GM12878 (cell line): ENCODE measurements at regions not wholly inside any gene's neighbourhood (a gene's known extent, or its start where the extent isn't known, plus 50 kb on each side); places are given as distances from the start of the nearest gene placed in this dataset.

ENCODE experiments used
- ATAC-seq: fragments of 200-7000 bp; cut with Tn5 transposase; 3 replicates; pipeline ENCODE4 v1.9.1; 2020; ENCODE audit warnings: mild to moderate bottlenecking, moderate library complexity
- BruUV-seq: library from RNA; stranded (reverse); fragments of 400-500 nt; replicated peaks from 2 replicates; lab custom pipeline; 2021; lab: Mats Ljungman, UMichigan
- CTCF ChIA-PET: fragments of 300-600 bp; sonication (Branson Sonifier 250); formaldehyde crosslinking; extraction: SDS; loops from one replicate; lab custom pipeline; 2021; ENCODE audit warnings: inconsistent platforms; lab: Yijun Ruan, JAX
- POLR2A ChIA-PET: fragments of 350-600 bp; formaldehyde crosslinking; extraction: SDS; loops from one replicate; lab custom pipeline; 2021; ENCODE audit warnings: inconsistent platforms; lab: Charles Lee
- RAD21 ChIA-PET: fragments of 300-600 bp; sonication (Branson Sonifier 250); formaldehyde crosslinking; loops from one replicate; lab custom pipeline; 2023; ENCODE audit warnings: antibody characterized with exemption; ENCODE audit not compliant: unreplicated experiment; lab: Charles Lee
- SMC1A ChIA-PET: fragments of 300-600 bp; sonication (Branson Sonifier 250); formaldehyde crosslinking; loops from one replicate; lab custom pipeline; 2023; ENCODE audit not compliant: unreplicated experiment, uncharacterized antibody; lab: Charles Lee
- DNase-seq: peaks from one replicate; pipeline ENCODE4 v3.0.0-alpha.2; 2011; ENCODE audit warnings: low read depth, low spot score
- FAIRE-seq: peaks from 3 replicates; lab custom pipeline; 2011; peaks lifted over from hg19 to GRCh38; lab: Jason Lieb, UNC
- H2AFZ ChIP-seq: 2 replicates; pipeline ENCODE4 v1.6.0; 2011; ENCODE audit warnings: low read depth, low read length, control low read depth; ENCODE audit not compliant: control insufficient read depth
- H3K27ac ChIP-seq: 2 replicates; pipeline ENCODE4 v1.5.1; 2011; ENCODE audit warnings: control low read depth; ENCODE audit not compliant: control insufficient read depth, insufficient read depth
- H3K27me3 ChIP-seq, 2 experiments: replicated peaks in 1 of 2; 2 replicates each; pipeline versions ENCODE4 v1.6.0 to v1.6.1; 2011; ENCODE audit warnings: low read length in 1 of 2; ENCODE audit not compliant: control insufficient read depth in 2 of 2, insufficient read depth in 2 of 2
- H3K36me3 ChIP-seq, 2 experiments: 2 replicates each; pipeline ENCODE4 v1.5.1; 2011; ENCODE audit warnings: low read length in 1 of 2; ENCODE audit not compliant: control insufficient read depth in 2 of 2, insufficient read depth in 2 of 2
- H3K4me1 ChIP-seq: 2 replicates; pipeline ENCODE4 v1.6.1; 2011; ENCODE audit warnings: mild to moderate bottlenecking, low read length, moderate library complexity, mixed read lengths; ENCODE audit not compliant: control insufficient read depth, insufficient read depth
- H3K4me2 ChIP-seq: 2 replicates; pipeline ENCODE4 v1.6.0; 2011; ENCODE audit warnings: control low read depth; ENCODE audit not compliant: control insufficient read depth, insufficient read depth
- H3K4me3 ChIP-seq: fragments of 200-600 bp; sonication (generic); 2 replicates; pipeline ENCODE4 v1.5.1; 2016
- H3K79me2 ChIP-seq: 2 replicates; pipeline ENCODE4 v1.6.0; 2011; ENCODE audit warnings: low read length; ENCODE audit not compliant: control insufficient read depth, insufficient read depth
- H3K9ac ChIP-seq: 2 replicates; pipeline ENCODE4 v1.8.0; 2011; ENCODE audit warnings: low read length, control low read depth, mixed read lengths; ENCODE audit not compliant: control insufficient read depth, insufficient read depth
- H3K9me3 ChIP-seq: replicated peaks from 3 replicates; pipeline ENCODE4 v1.5.1; 2011; ENCODE audit warnings: mild to moderate bottlenecking, low read length; ENCODE audit not compliant: control insufficient read depth, insufficient read depth
- H4K20me1 ChIP-seq: 2 replicates; pipeline ENCODE4 v1.6.0; 2011; ENCODE audit not compliant: control insufficient read depth, insufficient read depth
- EP300 ChIP-seq, 2 experiments: fragments of 150-350 bp in 1 of 2; IDR thresholded peaks; 2 replicates each; pipeline ENCODE4 v1.6.1; 2011 to 2012; ENCODE audit warnings: low read depth in 2 of 2, low read length in 2 of 2, borderline replicate concordance in 1 of 2, improper control_type of control experiment in 1 of 2, inconsistent platforms in 1 of 2; ENCODE audit not compliant: control insufficient read depth in 1 of 2
- KAT2A ChIP-seq: conservative IDR thresholded peaks from 2 replicates; pipeline ENCODE4 v1.6.1; 2011; ENCODE audit warnings: low read depth, low read length; ENCODE audit not compliant: control insufficient read depth
- KLF5 ChIP-seq: fragments of 450-650 bp; IDR thresholded peaks from 2 replicates; pipeline ENCODE4 v1.6.1; 2014; ENCODE audit warnings: mild to moderate bottlenecking; ENCODE audit not compliant: partially characterized antibody
- MEF2B ChIP-seq: fragments of 450-650 bp; IDR thresholded peaks from 2 replicates; pipeline ENCODE4 v1.6.1; 2018; ENCODE audit warnings: mild to moderate bottlenecking, moderate library complexity; ENCODE audit not compliant: partially characterized antibody, poor library complexity, severe bottlenecking
- MYC ChIP-seq: IDR thresholded peaks from 2 replicates; pipeline ENCODE4 v1.6.1; 2011; ENCODE audit warnings: mild to moderate bottlenecking, low read length, moderate library complexity, inconsistent platforms; ENCODE audit not compliant: insufficient read depth, insufficient replicate concordance, insufficient read length, severe bottlenecking
- PAX5 ChIP-seq: IDR thresholded peaks from 2 replicates; pipeline ENCODE4 v1.6.1; 2011; ENCODE audit warnings: low read depth, low read length, borderline replicate concordance
- RAD51 ChIP-seq: fragments of 450-650 bp; IDR thresholded peaks from 2 replicates; pipeline ENCODE4 v1.6.1; 2016; ENCODE audit warnings: moderate library complexity, mild to moderate bottlenecking, inconsistent platforms
- SIN3A ChIP-seq: IDR thresholded peaks from 2 replicates; pipeline ENCODE4 v1.6.1; 2012; ENCODE audit warnings: low read depth, low read length, improper control_type of control experiment
- ZSCAN29 ChIP-seq: fragments of 450-650 bp; IDR thresholded peaks from 2 replicates; pipeline ENCODE4 v1.6.1; 2017; ENCODE audit warnings: mild to moderate bottlenecking, moderate library complexity
- WGBS: methylation state at CpG from one replicate; pipeline ENCODE4 v1.1.6; 2016; ENCODE audit warnings: low lambda C conversion rate; ENCODE audit not compliant: insufficient replicate concordance, insufficient coverage; ENCODE audit errors: missing lambda C conversion rate; 5-methylcytosine and 5-hydroxymethylcytosine counted together
- in situ Hi-C: fragments of 300-500 bp; cut with MboI; formaldehyde crosslinking; loops from 9 replicates; pipeline ENCODE4 v1.14.3; 2018; ENCODE audit warnings: mixed read lengths
- intact Hi-C: fragments of 100-400 bp; cut with micrococcal nuclease; formaldehyde crosslinking; loops from one replicate; pipeline ENCODE4 v1.14.2; 2022; ENCODE audit not compliant: unreplicated experiment
- TF ChIP-seq, protein P1 (sequence below): fragments of 450-650 bp; IDR thresholded peaks from 2 replicates; pipeline ENCODE4 v1.6.1; 2018; ENCODE audit warnings: mild to moderate bottlenecking, low read depth, moderate library complexity; ENCODE audit not compliant: partially characterized antibody
- TF ChIP-seq, protein P2 (sequence below): fragments of 450-650 bp; IDR thresholded peaks from 2 replicates; pipeline ENCODE4 v1.6.1; 2017; ENCODE audit warnings: antibody characterized with exemption, mild to moderate bottlenecking, moderate library complexity
- TF ChIP-seq, protein P3 (sequence below): IDR thresholded peaks from 2 replicates; pipeline ENCODE4 v1.6.1; 2011; ENCODE audit warnings: low read depth, mild to moderate bottlenecking, low read length, moderate library complexity, borderline replicate concordance; ENCODE audit errors: extremely low read depth
- TF ChIP-seq, protein P4 (sequence below): fragments of 450-650 bp; IDR thresholded peaks from 2 replicates; pipeline ENCODE4 v1.6.1; 2017; ENCODE audit warnings: mild to moderate bottlenecking, low read depth, inconsistent platforms; ENCODE audit not compliant: poor library complexity, severe bottlenecking

DNA sequence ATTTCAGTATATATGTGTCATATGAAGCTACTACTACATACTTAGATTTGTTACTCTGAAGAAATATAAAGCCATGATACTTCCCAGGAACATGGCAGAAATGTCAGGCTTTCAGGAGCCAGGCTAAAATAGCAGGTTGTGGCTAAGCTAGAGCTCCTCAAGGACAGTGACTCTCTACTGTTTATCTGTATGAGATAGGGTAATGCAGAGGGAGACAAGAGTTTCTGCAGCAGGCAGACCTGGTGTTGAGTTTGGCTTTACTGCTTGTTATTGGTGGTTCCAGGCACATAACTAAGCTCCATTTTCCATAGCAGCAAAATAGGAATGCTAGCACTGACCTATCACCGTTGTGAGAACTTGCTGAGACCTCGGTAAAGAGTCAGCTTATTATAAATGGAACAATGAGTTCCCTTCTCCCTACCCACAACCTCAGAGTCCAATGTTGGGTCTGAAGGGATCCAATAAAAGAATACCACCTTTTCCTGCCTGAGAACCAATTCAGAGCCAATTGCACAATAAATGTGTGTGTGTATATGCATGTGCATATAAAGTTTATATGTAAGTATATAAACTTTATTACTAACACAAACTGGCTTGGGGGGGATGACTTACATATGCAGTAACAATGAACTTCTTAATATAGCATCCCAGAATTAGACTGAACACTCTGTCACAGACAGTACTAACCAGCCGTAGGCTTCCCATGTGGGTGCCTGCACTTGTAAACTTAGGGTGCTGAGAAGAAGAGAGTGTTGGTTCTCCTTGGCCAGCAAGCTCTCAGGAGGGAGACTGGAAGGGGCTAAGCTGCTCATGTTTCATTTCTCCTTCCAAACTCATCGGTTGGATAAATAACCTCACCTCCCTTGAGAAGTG, 51.9 kb upstream of the PAQR3 start:
- SMC1A ChIA-PET: interaction anchor here (1.3 kb wide), 1 partner anchor 22 kb away, joined by 3 read pairs; no protein-coding TSS in a partner anchor
- H3K27ac ChIP-seq: no peak overlapping the region
- no peaks in the 10 kb centered on the region for H4K20me1 ChIP-seq
- intact Hi-C loops: no loop called here
- no peak for FAIRE-seq
- no peak for DNase-seq
- H3K9ac ChIP-seq: no peak overlapping the region
- no peaks in the 10 kb centered on the region for H3K4me1 ChIP-seq
- H3K36me3 ChIP-seq: no peaks in the 10 kb centered on the region
- no peaks in the 10 kb centered on the region for H3K27me3 ChIP-seq
- ATAC-seq: no peak
- in situ Hi-C loops: no loop called here
- 37% methylated on average over 4 of the region's 4 CpGs for WGBS
- no peak overlapping the region for H3K4me3 ChIP-seq
- no peak overlapping the region for H3K4me2 ChIP-seq
- H3K79me2 ChIP-seq: no peaks in the 10 kb centered on the region
- BruUV-seq: no TSS peak
- H2AFZ ChIP-seq: no peak overlapping the region
- no peaks in the 10 kb centered on the region for H3K9me3 ChIP-seq
- CTCF ChIA-PET: interaction anchor here (1.1 kb wide), 1 partner anchor 17 kb away, joined by 3 read pairs; no protein-coding TSS in a partner anchor
- POLR2A ChIA-PET: no interaction called here
- RAD21 ChIA-PET: no interaction called here
- TF ChIP-seq KLF5 (no peak), KAT2A (no peak), ZSCAN29 (no peak), MYC (no peak), MEF2B (no peak), SIN3A (no peak), RAD51 (no peak), PAX5 (no peak), EP300 (IDR thresholded peaks at IDR 0.05; ENCODE audit: borderline replicate concordance in 1 of 2, control insufficient read depth in 1 of 2, low read depth in 2 of 2, low read length in 2 of 2) (no peak)
- TF ChIP-seq, protein P1, sequence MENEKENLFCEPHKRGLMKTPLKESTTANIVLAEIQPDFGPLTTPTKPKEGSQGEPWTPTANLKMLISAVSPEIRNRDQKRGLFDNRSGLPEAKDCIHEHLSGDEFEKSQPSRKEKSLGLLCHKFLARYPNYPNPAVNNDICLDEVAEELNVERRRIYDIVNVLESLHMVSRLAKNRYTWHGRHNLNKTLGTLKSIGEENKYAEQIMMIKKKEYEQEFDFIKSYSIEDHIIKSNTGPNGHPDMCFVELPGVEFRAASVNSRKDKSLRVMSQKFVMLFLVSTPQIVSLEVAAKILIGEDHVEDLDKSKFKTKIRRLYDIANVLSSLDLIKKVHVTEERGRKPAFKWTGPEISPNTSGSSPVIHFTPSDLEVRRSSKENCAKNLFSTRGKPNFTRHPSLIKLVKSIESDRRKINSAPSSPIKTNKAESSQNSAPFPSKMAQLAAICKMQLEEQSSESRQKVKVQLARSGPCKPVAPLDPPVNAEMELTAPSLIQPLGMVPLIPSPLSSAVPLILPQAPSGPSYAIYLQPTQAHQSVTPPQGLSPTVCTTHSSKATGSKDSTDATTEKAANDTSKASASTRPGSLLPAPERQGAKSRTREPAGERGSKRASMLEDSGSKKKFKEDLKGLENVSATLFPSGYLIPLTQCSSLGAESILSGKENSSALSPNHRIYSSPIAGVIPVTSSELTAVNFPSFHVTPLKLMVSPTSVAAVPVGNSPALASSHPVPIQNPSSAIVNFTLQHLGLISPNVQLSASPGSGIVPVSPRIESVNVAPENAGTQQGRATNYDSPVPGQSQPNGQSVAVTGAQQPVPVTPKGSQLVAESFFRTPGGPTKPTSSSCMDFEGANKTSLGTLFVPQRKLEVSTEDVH: no peak
- TF ChIP-seq, protein P2, sequence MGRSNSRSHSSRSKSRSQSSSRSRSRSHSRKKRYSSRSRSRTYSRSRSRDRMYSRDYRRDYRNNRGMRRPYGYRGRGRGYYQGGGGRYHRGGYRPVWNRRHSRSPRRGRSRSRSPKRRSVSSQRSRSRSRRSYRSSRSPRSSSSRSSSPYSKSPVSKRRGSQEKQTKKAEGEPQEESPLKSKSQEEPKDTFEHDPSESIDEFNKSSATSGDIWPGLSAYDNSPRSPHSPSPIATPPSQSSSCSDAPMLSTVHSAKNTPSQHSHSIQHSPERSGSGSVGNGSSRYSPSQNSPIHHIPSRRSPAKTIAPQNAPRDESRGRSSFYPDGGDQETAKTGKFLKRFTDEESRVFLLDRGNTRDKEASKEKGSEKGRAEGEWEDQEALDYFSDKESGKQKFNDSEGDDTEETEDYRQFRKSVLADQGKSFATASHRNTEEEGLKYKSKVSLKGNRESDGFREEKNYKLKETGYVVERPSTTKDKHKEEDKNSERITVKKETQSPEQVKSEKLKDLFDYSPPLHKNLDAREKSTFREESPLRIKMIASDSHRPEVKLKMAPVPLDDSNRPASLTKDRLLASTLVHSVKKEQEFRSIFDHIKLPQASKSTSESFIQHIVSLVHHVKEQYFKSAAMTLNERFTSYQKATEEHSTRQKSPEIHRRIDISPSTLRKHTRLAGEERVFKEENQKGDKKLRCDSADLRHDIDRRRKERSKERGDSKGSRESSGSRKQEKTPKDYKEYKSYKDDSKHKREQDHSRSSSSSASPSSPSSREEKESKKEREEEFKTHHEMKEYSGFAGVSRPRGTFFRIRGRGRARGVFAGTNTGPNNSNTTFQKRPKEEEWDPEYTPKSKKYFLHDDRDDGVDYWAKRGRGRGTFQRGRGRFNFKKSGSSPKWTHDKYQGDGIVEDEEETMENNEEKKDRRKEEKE: no peak
- TF ChIP-seq, protein P3, sequence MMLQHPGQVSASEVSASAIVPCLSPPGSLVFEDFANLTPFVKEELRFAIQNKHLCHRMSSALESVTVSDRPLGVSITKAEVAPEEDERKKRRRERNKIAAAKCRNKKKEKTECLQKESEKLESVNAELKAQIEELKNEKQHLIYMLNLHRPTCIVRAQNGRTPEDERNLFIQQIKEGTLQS: no peak
- TF ChIP-seq, protein P4, sequence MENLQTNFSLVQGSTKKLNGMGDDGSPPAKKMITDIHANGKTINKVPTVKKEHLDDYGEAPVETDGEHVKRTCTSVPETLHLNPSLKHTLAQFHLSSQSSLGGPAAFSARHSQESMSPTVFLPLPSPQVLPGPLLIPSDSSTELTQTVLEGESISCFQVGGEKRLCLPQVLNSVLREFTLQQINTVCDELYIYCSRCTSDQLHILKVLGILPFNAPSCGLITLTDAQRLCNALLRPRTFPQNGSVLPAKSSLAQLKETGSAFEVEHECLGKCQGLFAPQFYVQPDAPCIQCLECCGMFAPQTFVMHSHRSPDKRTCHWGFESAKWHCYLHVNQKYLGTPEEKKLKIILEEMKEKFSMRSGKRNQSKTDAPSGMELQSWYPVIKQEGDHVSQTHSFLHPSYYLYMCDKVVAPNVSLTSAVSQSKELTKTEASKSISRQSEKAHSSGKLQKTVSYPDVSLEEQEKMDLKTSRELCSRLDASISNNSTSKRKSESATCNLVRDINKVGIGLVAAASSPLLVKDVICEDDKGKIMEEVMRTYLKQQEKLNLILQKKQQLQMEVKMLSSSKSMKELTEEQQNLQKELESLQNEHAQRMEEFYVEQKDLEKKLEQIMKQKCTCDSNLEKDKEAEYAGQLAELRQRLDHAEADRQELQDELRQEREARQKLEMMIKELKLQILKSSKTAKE: no peak
